ENCODE measurements at regions not wholly inside any gene's neighbourhood (a gene's known extent, or its start where the extent isn't known, plus 50 kb on each side); places are given as distances from the start of the nearest gene placed in this dataset.

DNA sequence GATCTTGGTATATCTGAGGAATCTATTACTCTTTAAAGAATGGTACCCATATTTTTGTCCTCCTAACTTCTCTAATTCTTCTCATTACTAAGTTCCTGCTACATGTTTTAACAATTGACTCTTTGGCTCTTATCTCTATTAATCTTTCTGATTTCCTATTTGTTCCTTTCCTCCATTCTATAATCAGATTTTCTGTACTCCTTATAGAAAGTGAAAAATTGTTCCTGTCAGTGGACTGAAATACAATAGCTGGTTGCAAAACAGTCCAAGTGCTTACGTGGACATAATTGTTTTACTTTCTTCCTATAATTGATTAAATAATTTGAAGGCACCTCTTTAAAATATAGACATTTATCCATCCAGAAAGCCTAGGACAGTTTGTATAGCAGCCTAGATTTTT is 86.7 kb upstream of the PTHLH start:
- no peak for TF ChIP-seq EZH2phosphoT487 (IDR thresholded peaks at IDR 0.05; ENCODE audit: borderline replicate concordance, low read depth, low read length)
- TF ChIP-seq, protein P1, sequence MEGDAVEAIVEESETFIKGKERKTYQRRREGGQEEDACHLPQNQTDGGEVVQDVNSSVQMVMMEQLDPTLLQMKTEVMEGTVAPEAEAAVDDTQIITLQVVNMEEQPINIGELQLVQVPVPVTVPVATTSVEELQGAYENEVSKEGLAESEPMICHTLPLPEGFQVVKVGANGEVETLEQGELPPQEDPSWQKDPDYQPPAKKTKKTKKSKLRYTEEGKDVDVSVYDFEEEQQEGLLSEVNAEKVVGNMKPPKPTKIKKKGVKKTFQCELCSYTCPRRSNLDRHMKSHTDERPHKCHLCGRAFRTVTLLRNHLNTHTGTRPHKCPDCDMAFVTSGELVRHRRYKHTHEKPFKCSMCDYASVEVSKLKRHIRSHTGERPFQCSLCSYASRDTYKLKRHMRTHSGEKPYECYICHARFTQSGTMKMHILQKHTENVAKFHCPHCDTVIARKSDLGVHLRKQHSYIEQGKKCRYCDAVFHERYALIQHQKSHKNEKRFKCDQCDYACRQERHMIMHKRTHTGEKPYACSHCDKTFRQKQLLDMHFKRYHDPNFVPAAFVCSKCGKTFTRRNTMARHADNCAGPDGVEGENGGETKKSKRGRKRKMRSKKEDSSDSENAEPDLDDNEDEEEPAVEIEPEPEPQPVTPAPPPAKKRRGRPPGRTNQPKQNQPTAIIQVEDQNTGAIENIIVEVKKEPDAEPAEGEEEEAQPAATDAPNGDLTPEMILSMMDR (conservative IDR thresholded peaks at IDR 0.05; ENCODE audit: low read length) = no peak

Measured in OCI-LY7 (cell line).